Epithelial cell of esophagus (primary cell): ENCODE measurements at regions not wholly inside any gene's neighbourhood (a gene's known extent, or its start where the extent isn't known, plus 50 kb on each side); places are given as distances from the start of the nearest gene placed in this dataset.

Experiments used
- DNase-seq: peaks from one replicate; pipeline ENCODE4 v3.0.0; 2010; ENCODE audit warnings: low read depth
- H3K4me3 ChIP-seq: 2 replicates; pipeline ENCODE4 v1.5.1; 2011; ENCODE audit warnings: mild to moderate bottlenecking, low read length, control low read depth
- CTCF ChIP-seq: IDR thresholded peaks from 2 replicates; pipeline ENCODE4 v1.5.1; 2011; ENCODE audit warnings: low read depth, mild to moderate bottlenecking, low read length, control low read depth, inconsistent platforms; ENCODE audit not compliant: insufficient read depth; ENCODE audit errors: missing control alignments

- no peak for DNase-seq
- H3K4me3 ChIP-seq, result no peak overlapping the region
- TF ChIP-seq CTCF, result no peak
Observed at GRCh38 chr1:60277269-60277668, 203.7 kb upstream of the C1orf87 start.

GRCh38 chr1:60274422-60275290 lies 201.1 kb upstream of the C1orf87 start:
- no peak for DNase-seq
- no peak for TF ChIP-seq CTCF
- H3K4me3 ChIP-seq, result no peak overlapping the region

GRCh38 chr1:60273185-60273584 lies 199.6 kb upstream of the C1orf87 start:
- no peak for DNase-seq
- H3K4me3 ChIP-seq, result no peak overlapping the region
- TF ChIP-seq CTCF, result no peak

GRCh38 chr1:60271041-60271440 lies 197.5 kb upstream of the C1orf87 start:
- DNase-seq, result no peak
- H3K4me3 ChIP-seq, result no peak overlapping the region
- no peak for TF ChIP-seq CTCF

GRCh38 chr1:60268451-60268850 lies 194.9 kb upstream of the C1orf87 start:
- no peak overlapping the region for H3K4me3 ChIP-seq
- no peak for TF ChIP-seq CTCF
- no peak for DNase-seq

GRCh38 chr1:60265560-60266535 lies 192.3 kb upstream of the C1orf87 start:
- DNase-seq, result peak; percentile 11
- no peak for TF ChIP-seq CTCF
- no peak overlapping the region for H3K4me3 ChIP-seq
